H9 (cell line): ENCODE measurements at regions not wholly inside any gene's neighbourhood (a gene's known extent, or its start where the extent isn't known, plus 50 kb on each side); places are given as distances from the start of the nearest gene placed in this dataset.

Source experiments
- DNase-seq: peaks from one replicate; pipeline ENCODE4 v3.0.0-alpha.2; 2017
- H2AFZ ChIP-seq: one replicate; pipeline ENCODE4 v1.6.1; 2013; ENCODE audit warnings: mild to moderate bottlenecking, low read length, control low read depth, moderate library complexity
- H2AK5ac ChIP-seq: 2 replicates; pipeline ENCODE4 v1.6.1; 2013; ENCODE audit warnings: low read length, control low read depth, mixed read lengths; ENCODE audit not compliant: insufficient read length
- H2BK120ac ChIP-seq: one replicate; pipeline ENCODE4 v1.6.1; 2013; ENCODE audit warnings: low read depth, mild to moderate bottlenecking, low read length, control low read depth, inconsistent platforms; ENCODE audit not compliant: poor library complexity, severe bottlenecking
- H2BK12ac ChIP-seq: 2 replicates; pipeline ENCODE4 v1.6.1; 2013; ENCODE audit warnings: low read length, control low read depth, mixed read lengths, low read depth; ENCODE audit not compliant: insufficient read length
- H2BK15ac ChIP-seq: 2 replicates; pipeline ENCODE4 v1.6.1; 2013; ENCODE audit warnings: low read depth, low read length, control low read depth
- H2BK20ac ChIP-seq: one replicate; pipeline ENCODE4 v1.6.1; 2013; ENCODE audit warnings: low read depth, mild to moderate bottlenecking, low read length, control low read depth, inconsistent platforms; ENCODE audit not compliant: poor library complexity, severe bottlenecking
- H2BK5ac ChIP-seq: 2 replicates; pipeline ENCODE4 v1.6.1; 2013; ENCODE audit warnings: low read length, control low read depth, mixed read lengths; ENCODE audit not compliant: insufficient read length
- H3K14ac ChIP-seq: 2 replicates; pipeline ENCODE4 v1.6.1; 2013; ENCODE audit warnings: low read length, control low read depth; ENCODE audit not compliant: insufficient read depth
- H3K18ac ChIP-seq: 2 replicates; pipeline ENCODE4 v1.6.1; 2013; ENCODE audit warnings: low read depth, mild to moderate bottlenecking, mixed read lengths, low read length, control low read depth; ENCODE audit not compliant: insufficient read length
- H3K23ac ChIP-seq: 2 replicates; pipeline ENCODE4 v1.6.1; 2013; ENCODE audit warnings: low read length, control low read depth, mixed read lengths, low read depth; ENCODE audit not compliant: insufficient read length
- H3K23me2 ChIP-seq: 2 replicates; pipeline ENCODE4 v1.6.1; 2013; ENCODE audit warnings: low read depth, mild to moderate bottlenecking, mixed read lengths, low read length, control low read depth; ENCODE audit not compliant: insufficient read length, poor library complexity, severe bottlenecking
- H3K27ac ChIP-seq: 2 replicates; pipeline ENCODE4 v1.5.1; 2013; ENCODE audit warnings: low read length, control low read depth, mixed read lengths, low read depth; ENCODE audit not compliant: insufficient read length
- H3K27me3 ChIP-seq: 2 replicates; pipeline ENCODE4 v1.6.1; 2013; ENCODE audit warnings: low read length, control low read depth, inconsistent platforms; ENCODE audit not compliant: insufficient read depth
- H3K4ac ChIP-seq: 2 replicates; pipeline ENCODE4 v1.6.1; 2013; ENCODE audit warnings: low read depth, mild to moderate bottlenecking, control low read depth, inconsistent platforms, low read length, moderate library complexity
- H3K4me1 ChIP-seq: 2 replicates; pipeline ENCODE4 v1.6.1; 2013; ENCODE audit warnings: low read length, control low read depth, inconsistent platforms; ENCODE audit not compliant: insufficient read depth
- H3K4me2 ChIP-seq: 2 replicates; pipeline ENCODE4 v1.6.1; 2013; ENCODE audit warnings: low read length, control low read depth, mixed read lengths; ENCODE audit not compliant: insufficient read length, insufficient read depth
- H3K56ac ChIP-seq: 2 replicates; pipeline ENCODE4 v1.6.1; 2013; ENCODE audit warnings: low read depth, mild to moderate bottlenecking, mixed read lengths, low read length, control low read depth; ENCODE audit not compliant: insufficient read length
- H3K79me1 ChIP-seq: 2 replicates; pipeline ENCODE4 v1.6.1; 2013; ENCODE audit warnings: low read depth, mild to moderate bottlenecking, moderate library complexity, low read length, control low read depth, inconsistent platforms; ENCODE audit not compliant: insufficient read depth, poor library complexity, severe bottlenecking
- H3K79me2 ChIP-seq: 2 replicates; pipeline ENCODE4 v1.6.1; 2013; ENCODE audit warnings: low read length, control low read depth, inconsistent platforms; ENCODE audit not compliant: insufficient read depth
- H3K9ac ChIP-seq: 2 replicates; pipeline ENCODE4 v1.6.1; 2013; ENCODE audit warnings: low read length, control low read depth, mixed read lengths; ENCODE audit not compliant: insufficient read length; ENCODE audit errors: extremely low read depth
- H3K9me3 ChIP-seq: one replicate; pipeline ENCODE4 v1.6.1; 2013; ENCODE audit warnings: low read depth, low read length, inconsistent platforms; ENCODE audit not compliant: control insufficient read depth
- H3T11ph ChIP-seq: one replicate; pipeline ENCODE4 v1.6.1; 2013; ENCODE audit warnings: mild to moderate bottlenecking, low read length, control low read depth, inconsistent platforms
- H4K20me1 ChIP-seq: one replicate; pipeline ENCODE4 v1.6.1; 2013; ENCODE audit not compliant: control insufficient read depth, insufficient read length, insufficient read depth
- H4K5ac ChIP-seq: 2 replicates; pipeline ENCODE4 v1.6.1; 2013; ENCODE audit warnings: low read depth, mild to moderate bottlenecking, mixed read lengths, low read length, control low read depth; ENCODE audit not compliant: insufficient read length
- H4K8ac ChIP-seq: replicated peaks from 2 replicates; pipeline ENCODE4 v1.6.1; 2013; ENCODE audit warnings: low read length, control low read depth, mixed read lengths, low read depth; ENCODE audit not compliant: insufficient read length
- H4K91ac ChIP-seq: 2 replicates; pipeline ENCODE4 v1.6.1; 2013; ENCODE audit warnings: low read depth, mild to moderate bottlenecking, moderate library complexity, mixed read lengths, low read length, control low read depth; ENCODE audit not compliant: insufficient read length
- H3K27ac Mint-ChIP-seq, 3 experiments: 2 replicates in 2 of 3; 3 replicates in 1 of 3; pipeline ENCODE4 v1.8.0; 2020 to 2021; ENCODE audit warnings: mixed read lengths in 3 of 3, mild to moderate bottlenecking in 1 of 3, moderate library complexity in 1 of 3
- H3K27me3 Mint-ChIP-seq: 2 replicates; pipeline ENCODE4 v1.8.0; 2021; ENCODE audit warnings: low read depth, mild to moderate bottlenecking, moderate library complexity, mixed read lengths
- H3K36me3 Mint-ChIP-seq, 3 experiments: 2 replicates in 2 of 3; 3 replicates in 1 of 3; pipeline ENCODE4 v1.8.0; 2020 to 2021; ENCODE audit warnings: low read depth in 3 of 3, mixed read lengths in 3 of 3; ENCODE audit not compliant: insufficient read depth in 1 of 3
- H3K4me1 Mint-ChIP-seq, 2 experiments: 2 replicates each; pipeline ENCODE4 v1.8.0; 2020; ENCODE audit warnings: mixed read lengths in 2 of 2
- H3K4me3 Mint-ChIP-seq, 2 experiments: 2 replicates in 1 of 2; 3 replicates in 1 of 2; pipeline ENCODE4 v1.8.0; 2020 to 2021; ENCODE audit warnings: mild to moderate bottlenecking in 2 of 2, mixed read lengths in 2 of 2, moderate library complexity in 1 of 2
- H3K9me3 Mint-ChIP-seq, 2 experiments: 2 replicates in 1 of 2; 3 replicates in 1 of 2; pipeline ENCODE4 v1.8.0; 2020; ENCODE audit warnings: mild to moderate bottlenecking in 2 of 2, mixed read lengths in 2 of 2, moderate library complexity in 1 of 2
- WGBS: extraction: QIAGEN DNeasy Blood & Tissue Kit; methylation state at CpG from one replicate; pipeline ENCODE4 v1.1.7; 2013; ENCODE audit warnings: missing lambda C conversion rate, low lambda C conversion rate, mixed read lengths; ENCODE audit not compliant: insufficient read length; ENCODE audit errors: extremely low coverage; 5-methylcytosine and 5-hydroxymethylcytosine counted together
- TF ChIP-seq, protein P1 (sequence below): fragments of 200-600 bp; sonication (generic); conservative IDR thresholded peaks from 3 replicates; pipeline ENCODE4 v1.8.0; 2021; ENCODE audit warnings: antibody characterized with exemption, mild to moderate bottlenecking

DNA sequence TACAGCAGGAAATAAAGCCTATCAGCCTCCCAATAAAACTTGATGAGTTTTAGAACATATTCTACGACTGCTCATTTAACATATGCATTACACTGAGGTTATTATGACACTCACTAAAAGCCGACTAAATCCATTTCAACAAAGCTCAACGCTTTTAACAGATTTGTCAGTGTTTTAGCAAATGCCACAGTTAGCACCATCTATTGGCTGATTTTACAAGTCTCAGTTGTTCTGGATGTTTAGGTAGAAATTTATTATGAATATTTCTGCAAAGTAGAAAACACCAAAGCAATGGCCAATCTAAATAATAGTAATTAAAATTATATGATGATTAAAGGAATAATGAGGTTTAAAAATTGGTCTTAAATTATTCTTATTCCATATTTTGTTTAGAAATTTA is 993.2 kb upstream of the PCDH7 start:
- H3K4me1 Mint-ChIP-seq: no peaks in the 10 kb centered on the region
- H3K36me3 Mint-ChIP-seq: no peaks in the 10 kb centered on the region
- Histone ChIP-seq H2BK20ac (no peak overlapping the region), H3K56ac (no peak overlapping the region), H3K79me1 (no peaks in the 10 kb centered on the region), H3K27me3 (no peaks in the 10 kb centered on the region), H2BK15ac (no peak overlapping the region), H3K14ac (no peak overlapping the region), H3T11ph (no peak overlapping the region), H2BK5ac (no peak overlapping the region), H3K9ac (no peak overlapping the region), H3K23me2 (no peaks in the 10 kb centered on the region), H3K4me2 (no peak overlapping the region), H3K23ac (no peak overlapping the region), H3K4me1 (no peaks in the 10 kb centered on the region), H3K4ac (no peak overlapping the region), H3K18ac (no peak overlapping the region), H3K9me3 (no peaks in the 10 kb centered on the region), H4K20me1 (no peaks in the 10 kb centered on the region), H2AK5ac (no peak overlapping the region), H4K5ac (no peak overlapping the region), H2BK12ac (no peak overlapping the region), H4K8ac (no peak overlapping the region), H3K27ac (no peak overlapping the region), H3K79me2 (no peaks in the 10 kb centered on the region), H2AFZ (no peak overlapping the region), H4K91ac (no peak overlapping the region), H2BK120ac (no peak overlapping the region)
- no CpG with 5 or more reads among the region's 3 CpGs for WGBS
- no peak overlapping the region for H3K27ac Mint-ChIP-seq
- no peak for DNase-seq
- H3K4me3 Mint-ChIP-seq: no peak overlapping the region
- no peaks in the 10 kb centered on the region; a peak in 1 of 5 replicates for H3K9me3 Mint-ChIP-seq
- TF ChIP-seq, protein P1, sequence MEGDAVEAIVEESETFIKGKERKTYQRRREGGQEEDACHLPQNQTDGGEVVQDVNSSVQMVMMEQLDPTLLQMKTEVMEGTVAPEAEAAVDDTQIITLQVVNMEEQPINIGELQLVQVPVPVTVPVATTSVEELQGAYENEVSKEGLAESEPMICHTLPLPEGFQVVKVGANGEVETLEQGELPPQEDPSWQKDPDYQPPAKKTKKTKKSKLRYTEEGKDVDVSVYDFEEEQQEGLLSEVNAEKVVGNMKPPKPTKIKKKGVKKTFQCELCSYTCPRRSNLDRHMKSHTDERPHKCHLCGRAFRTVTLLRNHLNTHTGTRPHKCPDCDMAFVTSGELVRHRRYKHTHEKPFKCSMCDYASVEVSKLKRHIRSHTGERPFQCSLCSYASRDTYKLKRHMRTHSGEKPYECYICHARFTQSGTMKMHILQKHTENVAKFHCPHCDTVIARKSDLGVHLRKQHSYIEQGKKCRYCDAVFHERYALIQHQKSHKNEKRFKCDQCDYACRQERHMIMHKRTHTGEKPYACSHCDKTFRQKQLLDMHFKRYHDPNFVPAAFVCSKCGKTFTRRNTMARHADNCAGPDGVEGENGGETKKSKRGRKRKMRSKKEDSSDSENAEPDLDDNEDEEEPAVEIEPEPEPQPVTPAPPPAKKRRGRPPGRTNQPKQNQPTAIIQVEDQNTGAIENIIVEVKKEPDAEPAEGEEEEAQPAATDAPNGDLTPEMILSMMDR: no peak; the same call in 2 of the 3 replicates
- H3K27me3 Mint-ChIP-seq: no peaks in the 10 kb centered on the region
